ENCODE measurements at regions not wholly inside any gene's neighbourhood (a gene's known extent, or its start where the extent isn't known, plus 50 kb on each side); places are given as distances from the start of the nearest gene placed in this dataset.
A peak's percentile ranks its signal among the peaks of the same experiment; 100 is the strongest.
"Not testable (repeated sequence)": the region's sequence is repeated elsewhere in the genome, so short reads cannot be mapped to it uniquely, and the experiment has no call there.

DNA sequence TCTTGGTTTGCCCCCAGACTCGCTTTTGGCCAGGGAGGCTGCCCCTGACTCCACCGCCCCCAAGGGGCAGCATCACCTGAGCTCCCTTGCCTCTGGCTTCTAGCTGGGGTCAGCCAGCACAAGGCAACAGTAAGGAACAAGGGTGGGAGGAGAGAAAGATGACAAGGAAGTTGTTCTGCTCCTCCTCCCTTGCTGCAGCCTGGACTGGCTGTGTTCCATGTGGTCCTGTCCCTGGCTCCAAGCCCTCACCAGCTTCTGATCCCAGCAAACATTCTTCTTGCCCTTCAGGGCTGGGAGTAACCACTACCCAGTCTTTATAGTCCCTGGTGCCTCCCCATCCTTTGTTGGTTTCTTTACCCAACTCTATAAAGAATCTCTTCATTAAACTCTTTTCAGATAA is 100.3 kb upstream of the SPIN1 start:
- FAIRE-seq (no peak), DNase-seq (ENCODE audit: low spot score in 2 of 2) (no peak)

DNA sequence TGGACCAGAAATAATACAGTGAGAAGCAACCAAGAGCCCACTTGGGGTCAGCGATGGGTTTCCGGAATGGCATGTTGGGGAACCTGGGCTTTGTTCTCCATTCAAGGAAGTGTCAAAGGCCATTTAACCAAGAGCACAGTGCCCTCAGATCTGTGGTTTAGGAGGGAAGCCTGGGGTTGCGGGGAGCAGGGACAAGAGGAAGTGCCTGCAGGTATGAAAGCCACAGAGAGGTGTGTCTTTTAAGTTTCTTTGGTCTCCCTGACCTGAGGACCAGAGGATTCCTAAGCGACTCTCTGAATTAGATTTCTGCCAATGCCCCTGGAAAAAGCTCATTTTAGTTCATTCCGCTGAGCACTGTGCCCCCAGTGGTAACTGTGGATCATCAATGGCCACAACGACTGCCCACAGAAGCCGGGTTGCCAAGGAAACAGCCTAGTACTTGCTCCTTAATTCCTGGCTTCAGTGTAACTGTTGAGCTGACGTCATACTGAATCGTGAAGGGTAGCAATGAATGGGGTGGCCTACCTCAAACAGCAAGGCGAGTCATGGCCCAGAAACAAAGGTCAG is 107.3 kb upstream of the SPIN1 start:
- DNase-seq (ENCODE audit: low spot score in 2 of 2) = peak in 1 of 2 donors; percentile 34
- FAIRE-seq = no peak

DNA sequence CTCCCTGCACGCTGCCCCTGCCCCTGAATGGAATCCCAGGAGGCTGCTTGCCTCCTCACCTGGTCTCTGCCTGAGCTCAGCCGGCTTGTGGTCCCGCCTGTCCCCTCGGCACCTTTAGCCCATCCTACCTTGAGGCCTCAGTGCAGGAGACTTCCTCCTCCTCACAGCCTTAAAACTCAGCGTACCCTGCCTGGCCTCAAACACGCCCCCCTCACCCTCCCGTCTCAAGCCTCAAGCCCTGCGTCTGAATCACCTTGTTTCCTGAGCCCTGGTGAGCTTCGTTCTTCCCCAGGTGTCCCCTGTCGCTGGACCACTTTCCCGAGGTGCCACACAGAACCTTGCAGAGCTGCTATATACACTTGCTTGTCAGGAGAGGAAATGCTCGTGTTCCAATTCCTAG is 110.2 kb upstream of the SPIN1 start:
- FAIRE-seq = no peak
- DNase-seq (ENCODE audit: low spot score in 2 of 2) = no peak

DNA sequence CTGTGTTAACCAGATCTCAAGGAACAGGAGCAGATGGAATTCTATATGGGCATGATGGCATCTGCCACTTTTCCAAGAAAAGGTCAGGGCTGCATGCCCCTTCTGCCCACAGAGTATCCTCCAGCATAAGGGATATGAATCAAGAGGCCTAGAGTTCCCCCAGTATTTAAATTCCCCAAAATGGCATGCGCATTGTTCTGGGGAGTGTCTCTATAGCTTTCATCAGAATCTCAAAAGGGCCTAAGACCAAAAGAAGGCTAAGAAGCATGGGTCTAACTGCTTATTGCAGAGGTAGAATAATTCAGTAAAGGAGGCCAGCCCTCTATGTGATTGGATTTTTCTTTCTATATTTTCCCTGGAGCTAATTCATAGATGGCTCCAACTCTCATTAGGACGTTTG is 114.2 kb upstream of the SPIN1 start:
- DNase-seq (ENCODE audit: low spot score in 2 of 2) (no peak), FAIRE-seq (no peak)

DNA sequence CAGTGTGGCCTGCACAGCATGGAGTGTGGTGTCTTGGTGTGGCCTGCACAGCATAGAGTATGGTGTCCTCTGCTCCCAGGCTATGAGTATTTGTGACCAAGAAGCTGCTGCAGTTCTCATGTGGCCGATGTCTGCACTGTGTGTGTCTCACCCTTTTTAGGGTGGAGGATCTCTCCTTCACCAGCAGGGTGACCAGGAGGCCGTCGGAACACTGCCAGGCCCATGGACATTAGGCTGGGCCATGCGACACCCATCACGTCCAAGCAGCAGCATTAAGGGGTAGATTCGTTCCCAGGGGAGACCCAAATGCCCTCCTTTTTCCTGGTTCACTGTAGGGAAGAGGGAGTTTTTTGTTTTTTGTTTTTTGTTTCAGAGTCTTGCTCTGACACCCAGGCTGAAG is 115.3 kb upstream of the SPIN1 start:
- no peak for FAIRE-seq
- DNase-seq (ENCODE audit: low spot score in 2 of 2) = no peak

DNA sequence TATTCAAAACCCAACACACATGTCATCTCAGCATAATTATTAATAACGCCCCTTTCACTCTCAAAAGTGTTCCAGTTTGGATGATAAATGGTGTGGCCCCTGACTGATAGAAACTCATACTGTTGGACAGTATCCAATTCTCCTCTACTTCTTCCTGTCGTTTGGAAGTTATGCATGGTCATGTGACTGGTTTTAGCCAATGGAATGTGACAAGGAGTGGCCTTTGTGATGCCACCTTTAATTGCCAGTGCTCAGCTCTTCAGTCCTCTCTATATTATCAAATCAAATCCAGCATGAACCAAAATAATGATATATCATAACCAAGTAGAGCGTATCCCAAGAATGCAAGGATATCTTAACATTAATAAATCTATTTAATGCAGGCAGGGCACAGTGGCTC is 117.8 kb upstream of the SPIN1 start:
- FAIRE-seq = no peak
- DNase-seq (ENCODE audit: low spot score in 2 of 2) = no peak

DNA sequence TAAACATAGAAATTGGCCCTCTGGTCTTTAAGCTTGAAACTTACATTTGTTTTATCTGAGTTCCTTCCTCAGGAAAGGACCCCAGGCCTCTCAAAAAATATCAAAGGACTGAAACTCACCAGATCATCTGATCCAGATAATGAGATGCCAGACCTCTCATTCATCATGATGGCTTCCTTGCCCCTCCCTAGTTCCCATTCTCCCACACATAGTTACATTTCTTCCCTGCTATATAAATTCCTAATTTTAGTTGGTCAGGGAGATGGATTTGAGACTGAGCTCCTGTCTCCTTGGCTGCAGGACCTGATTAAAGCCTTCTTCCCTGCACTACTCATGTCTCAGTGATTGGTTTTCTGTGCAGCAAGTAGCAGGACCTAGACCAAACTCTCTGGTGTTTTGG is 119.4 kb upstream of the SPIN1 start:
- DNase-seq (ENCODE audit: low spot score in 2 of 2) = no peak
- no peak for FAIRE-seq

DNA sequence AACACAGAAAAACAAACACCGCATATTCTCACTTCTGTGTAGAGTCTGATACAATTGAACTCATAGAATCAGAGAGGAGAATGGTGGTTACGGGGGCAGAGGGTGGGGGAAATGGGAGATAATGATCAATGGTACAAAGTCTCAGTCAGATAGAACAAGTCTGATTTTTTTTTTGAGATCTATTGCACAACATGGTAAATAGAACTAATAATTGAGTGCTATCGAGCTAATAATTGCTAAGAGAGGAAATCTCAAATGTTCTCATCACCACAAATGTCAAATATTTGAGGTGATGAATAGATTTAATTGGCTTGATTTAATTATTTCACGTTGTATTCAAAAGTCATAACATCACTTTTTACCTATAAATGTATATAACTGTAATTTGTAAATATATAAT is 121.0 kb upstream of the SPIN1 start:
- DNase-seq (ENCODE audit: low spot score in 2 of 2) = no peak
- FAIRE-seq = no peak

DNA sequence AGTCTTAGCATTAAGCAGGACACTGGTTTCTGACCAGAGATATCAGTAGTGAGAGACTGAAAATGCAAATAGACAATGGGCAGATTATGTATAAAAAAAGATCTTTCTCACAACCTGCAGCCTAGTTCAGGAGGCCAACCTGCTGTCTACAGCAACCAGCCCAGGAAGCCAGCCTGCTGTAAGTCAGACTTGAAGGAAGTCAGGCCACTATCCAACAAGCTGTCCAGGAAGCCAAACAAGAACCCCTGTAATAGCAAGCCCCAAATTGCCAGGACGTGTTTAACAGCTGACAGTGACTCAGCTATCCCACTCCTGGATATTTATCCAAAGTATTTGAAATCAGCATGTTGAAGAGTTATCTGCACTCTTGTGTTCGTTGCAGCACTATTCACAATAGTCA is 121.8 kb upstream of the SPIN1 start:
- no peak for DNase-seq (ENCODE audit: low spot score in 2 of 2)
- FAIRE-seq = no peak

DNA sequence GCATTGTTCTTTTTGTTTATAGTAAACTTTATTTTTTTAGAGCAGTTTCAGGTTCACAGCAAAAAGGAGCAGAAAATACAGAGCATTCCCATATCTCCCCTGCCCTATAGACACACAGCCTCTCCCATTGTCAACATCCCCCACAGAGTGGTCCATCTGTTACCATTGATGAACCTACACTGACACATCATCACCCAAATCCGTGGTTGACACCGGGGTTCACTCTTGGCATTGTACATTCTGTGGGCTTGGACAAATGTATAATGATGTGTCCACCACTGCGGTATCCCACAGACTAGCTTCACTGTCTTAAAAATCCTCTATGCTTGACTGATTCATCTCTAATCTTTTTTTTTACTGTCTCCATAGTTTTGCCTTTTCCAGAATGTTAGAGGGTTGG is 120.7 kb upstream of the SPATA31C2 start:
- DNase-seq (ENCODE audit: low spot score in 2 of 2) (no peak), FAIRE-seq (no peak)

DNA sequence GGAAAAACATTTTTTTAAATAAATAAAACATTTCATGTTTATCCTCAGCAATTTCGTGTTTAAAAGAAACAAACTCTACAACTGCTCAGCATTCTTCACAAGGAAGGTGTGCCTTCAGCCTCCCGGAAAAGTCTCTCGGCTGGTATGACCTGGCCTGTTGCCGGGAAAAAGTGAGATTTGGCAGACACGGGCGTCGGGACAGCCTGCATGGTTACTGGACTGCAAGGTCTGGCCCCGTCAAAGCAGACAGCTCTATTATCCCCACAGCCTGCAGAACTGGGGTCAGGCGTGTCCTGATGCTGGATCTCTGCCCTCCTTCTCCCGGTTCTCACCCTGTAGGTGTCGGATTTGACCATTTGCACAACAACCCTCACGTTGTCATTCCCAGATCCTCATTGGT is 120.3 kb upstream of the SPATA31C2 start:
- FAIRE-seq (no peak), DNase-seq (ENCODE audit: low spot score in 2 of 2) (no peak)

DNA sequence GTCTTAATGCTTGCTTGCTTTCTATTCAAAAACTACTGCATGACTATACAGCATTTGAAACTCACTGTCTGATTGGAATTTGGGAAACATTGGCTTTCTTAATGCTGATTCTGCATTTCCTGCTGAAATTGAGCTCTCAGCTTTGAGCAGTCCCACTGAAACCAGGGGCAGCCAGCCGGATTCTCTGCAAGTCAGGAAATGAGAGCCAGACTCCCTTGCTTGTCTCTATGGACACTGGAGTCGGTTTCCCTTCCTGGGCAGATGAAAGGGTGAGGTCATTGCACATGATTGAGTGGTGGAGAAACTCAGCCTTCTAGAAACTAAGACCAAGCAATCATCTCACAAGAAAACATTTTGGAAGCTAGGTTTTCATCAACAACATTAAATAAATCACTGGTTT is 119.7 kb upstream of the SPATA31C2 start:
- FAIRE-seq (no peak), DNase-seq (ENCODE audit: low spot score in 2 of 2) (peak in 1 of 2 donors; percentile 25)

DNA sequence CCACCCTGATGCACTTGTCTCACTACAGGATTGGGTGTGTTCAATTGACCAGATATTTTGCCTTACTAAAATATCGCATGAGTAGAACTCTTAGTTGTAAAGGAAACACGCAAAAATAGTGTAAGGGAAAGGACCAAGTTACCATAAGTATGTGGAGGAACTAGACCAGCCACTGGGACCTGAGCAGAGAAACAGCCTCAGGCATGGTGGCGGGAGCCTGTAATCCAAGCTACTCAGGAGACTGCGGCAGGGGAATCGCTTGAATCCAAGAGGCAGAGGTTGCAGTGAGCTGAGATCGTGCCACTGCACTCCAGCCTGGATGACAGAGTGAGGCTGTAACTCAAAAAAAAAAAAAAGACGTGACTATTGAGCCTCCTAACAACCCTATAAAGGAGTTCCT is 117.9 kb upstream of the SPATA31C2 start:
- FAIRE-seq = no peak
- DNase-seq (ENCODE audit: low spot score in 2 of 2) = no peak

DNA sequence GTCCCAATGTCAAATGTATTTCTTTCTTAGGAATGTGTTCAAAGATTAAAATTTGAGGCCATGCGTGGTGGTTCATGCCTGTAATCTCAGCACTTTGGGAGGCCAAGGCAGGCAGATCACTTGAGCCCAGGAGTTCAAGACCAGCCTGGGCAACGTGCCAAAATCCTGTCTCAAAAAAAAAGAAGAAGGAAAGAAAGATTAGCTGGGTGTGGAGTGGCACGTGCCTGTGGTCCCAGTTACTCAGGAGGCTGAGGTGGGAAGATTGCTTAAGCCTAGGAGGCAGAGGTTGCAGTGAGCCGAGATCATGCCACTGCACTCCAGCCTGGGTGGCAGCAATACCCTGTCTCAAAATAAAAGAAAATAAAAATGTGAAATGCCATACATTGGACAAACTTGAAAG is 117.5 kb upstream of the SPATA31C2 start:
- not testable (repeated sequence) for FAIRE-seq; DNase-seq (ENCODE audit: low spot score in 2 of 2)

DNA sequence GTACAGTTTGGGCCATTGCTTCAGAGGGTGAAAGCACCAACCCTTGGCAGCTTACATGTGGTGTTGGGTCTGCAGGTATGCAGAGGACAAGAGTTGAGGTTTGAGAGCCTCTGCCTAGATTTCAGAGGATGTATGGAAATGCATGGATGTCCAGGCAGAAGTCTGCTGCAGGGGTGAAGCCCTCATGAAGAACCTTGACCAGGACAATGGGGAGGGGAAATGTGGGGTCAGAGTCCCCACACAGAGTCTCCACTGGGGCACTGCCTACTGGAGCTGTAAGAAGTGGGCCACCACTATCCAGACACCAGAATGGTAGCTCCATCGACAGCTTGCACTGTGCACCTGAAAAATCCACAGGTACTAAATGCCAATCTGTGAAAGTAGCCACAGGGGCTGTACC is 113.6 kb upstream of the SPATA31C2 start:
- DNase-seq (ENCODE audit: low spot score in 2 of 2) = no peak

DNA sequence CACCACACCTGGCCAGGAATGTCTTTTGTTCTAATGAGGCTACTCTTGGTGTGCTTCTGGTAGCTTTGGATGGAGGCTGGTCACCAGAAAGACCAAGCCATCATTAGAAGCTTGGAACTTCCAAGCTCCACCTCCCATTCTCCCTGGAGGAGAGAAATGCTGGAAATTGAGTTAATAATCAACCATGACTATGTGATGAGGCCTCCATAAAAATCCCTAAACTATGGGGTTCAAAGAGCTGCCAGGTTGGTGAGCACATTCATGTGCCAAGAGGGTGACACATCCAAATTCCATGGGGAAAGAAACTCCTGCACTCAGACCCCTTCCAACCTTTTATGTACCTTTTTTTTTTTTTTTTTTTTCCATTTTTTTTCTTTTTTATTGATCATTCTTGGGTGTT is 105.5 kb upstream of the SPATA31C2 start:
- FAIRE-seq (no peak), DNase-seq (ENCODE audit: low spot score in 2 of 2) (no peak)

More for the DNA sequence above, 113.6 kb upstream of the SPATA31C2 start:
- no peak for FAIRE-seq

DNA sequence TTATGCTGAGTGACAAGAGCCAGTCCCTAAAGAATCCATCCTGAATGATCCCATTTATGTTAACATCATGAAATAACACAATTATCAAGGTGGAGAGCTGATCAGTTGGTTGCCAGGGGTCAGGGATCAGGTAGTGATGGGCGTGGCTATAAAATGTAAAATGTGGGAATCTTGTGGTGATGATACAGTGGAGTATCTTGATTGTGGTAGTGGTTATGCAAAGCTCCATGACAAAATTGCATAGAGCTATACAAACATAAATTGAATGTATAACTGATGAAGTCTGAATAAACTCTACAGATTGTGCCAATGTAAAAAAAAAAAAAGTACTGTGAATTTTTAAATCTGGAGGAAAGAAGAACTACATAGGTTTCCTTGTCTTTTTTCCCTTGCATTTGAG is 104.6 kb upstream of the SPATA31C2 start:
- DNase-seq (ENCODE audit: low spot score in 2 of 2) (no peak), FAIRE-seq (no peak)

DNA sequence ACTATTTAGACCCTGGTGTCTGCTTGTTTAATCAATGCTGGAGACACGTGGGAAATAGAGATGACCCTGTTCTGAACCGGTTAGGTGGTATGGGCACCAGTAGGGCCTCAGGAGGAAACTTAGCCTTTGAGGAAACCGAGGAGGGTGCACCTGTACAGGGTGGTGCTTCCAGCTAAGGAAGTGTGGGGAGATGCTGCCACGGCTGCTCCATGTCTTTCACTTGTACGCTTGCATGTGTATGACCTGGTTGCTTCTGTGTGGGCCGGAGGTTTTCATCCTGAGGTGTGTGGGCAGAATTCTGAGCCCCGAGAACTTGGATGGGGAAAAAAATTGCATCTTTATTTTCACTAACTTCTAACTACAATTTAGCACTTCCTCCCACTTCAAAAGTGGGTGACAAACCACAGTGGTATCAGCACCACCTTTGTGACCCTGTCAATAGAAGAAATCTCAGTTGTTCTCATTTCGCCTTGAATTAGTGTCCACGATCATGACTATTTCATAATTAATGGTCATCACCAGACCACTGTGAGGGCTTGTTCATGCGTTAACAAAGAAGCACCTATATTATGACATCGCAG is 99.8 kb upstream of the SPATA31C2 start:
- FAIRE-seq (no peak), DNase-seq (ENCODE audit: low spot score in 2 of 2) (no peak)

DNA sequence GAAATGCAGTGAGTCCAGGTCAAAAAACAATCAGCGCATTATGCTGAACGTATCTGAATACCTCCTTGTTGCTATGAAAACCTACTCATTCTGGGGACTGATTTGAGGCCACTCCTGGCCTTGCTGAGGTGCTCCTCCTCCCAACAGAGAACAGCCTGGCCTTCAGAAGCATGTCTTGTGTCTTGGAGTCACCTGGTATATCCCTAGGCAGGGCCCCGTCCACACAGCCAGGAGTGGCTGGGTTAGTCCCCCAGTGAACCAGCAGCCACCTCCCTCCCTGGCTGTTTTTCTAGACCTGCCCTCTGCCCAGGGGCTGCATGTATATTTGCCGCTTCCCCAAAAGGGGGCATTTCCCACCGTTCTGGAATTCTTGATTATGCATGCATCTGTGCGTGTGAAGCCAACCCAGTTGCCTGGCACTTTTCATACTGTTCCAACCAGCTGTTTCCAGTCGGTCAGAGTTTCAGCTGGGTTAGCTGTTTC is 99.2 kb upstream of the SPATA31C2 start:
- no peak for DNase-seq (ENCODE audit: low spot score in 2 of 2)
- FAIRE-seq = no peak

DNA sequence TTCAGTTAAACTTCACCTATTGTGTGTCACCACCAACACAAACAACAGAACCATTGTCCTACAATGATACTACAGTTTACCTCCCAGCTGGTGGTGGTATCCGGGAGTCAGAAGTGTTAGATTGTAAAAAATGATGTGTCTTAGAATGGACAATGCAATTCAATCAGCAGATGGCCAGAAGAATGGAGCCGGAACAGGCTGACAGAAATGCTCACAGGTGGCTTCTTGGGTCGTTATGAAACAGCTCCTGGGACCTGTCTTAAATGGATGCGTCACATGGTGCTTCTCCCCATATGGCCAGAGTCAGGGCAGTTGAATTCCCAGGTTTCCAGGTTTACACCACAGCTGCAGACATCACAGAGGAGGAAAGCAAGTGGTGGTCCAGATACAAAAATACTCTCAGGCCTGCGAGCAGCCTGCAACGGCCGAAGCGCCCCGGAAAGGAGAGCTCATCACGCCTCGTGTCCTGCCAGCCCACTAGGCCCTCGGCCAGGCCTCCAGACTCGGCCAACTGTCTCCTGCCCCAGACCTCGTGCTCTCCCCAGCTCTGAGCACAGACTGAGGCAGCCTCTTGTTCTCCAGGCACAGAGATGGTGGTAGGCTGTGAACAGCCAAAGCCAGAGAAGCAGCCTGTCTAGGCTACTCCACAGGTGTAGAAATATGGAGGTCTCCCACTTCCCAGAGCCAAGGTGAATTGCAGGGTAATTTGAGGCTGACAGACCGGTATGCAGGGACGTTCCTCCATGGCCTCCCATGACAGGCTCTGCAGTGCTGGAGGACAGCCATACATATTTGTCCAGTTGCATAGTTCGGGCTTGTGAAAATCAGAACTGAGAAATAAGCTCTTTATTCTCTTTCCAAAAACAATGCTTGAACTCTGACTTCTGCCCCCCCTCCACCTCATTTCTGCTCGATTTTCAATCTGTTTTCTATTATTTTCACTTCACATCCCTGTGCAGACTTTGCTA is 98.5 kb upstream of the SPATA31C2 start:
- FAIRE-seq (no peak), DNase-seq (ENCODE audit: low spot score in 2 of 2) (peak; percentile 36 to 38)

DNA sequence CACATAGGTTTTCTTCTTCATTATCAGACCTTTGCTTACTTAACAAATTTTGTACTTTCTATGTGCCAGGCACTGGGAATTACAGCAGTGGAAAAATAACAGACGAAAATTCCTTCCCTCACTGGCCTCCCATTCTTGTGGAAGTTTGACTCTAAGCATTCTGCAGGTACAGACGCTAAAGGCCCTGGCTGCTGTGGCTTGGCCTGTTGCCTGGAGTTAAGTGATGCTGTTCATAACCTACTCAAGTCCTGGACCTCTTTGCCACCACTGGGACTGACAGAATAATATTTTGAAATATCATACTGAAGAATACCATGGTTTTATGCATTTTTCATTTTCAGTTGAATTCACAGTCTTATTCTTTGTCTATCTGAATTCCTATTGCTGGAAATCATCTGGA is 97.3 kb upstream of the SPATA31C2 start:
- no peak for FAIRE-seq

DNA sequence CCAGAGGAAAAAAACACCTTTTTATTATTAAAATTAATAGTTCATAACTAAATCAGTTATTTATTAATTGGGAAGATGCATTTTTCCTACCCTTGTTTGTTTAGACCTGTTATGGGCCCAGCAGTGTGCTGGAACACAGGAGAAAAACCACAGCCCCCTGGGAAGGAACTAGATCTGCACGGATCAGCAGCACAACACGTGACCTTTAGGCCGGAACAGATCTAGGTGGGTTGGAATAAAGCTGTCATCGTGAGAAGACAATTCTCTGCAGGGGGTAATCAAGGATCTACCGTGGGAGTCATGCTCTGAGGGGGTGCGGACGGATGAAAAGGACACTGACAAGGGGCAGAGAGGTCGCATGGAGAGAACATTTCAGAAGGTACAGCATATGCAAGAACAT is 95.8 kb upstream of the SPATA31C2 start:
- DNase-seq (ENCODE audit: low spot score in 2 of 2) = no peak
- no peak for FAIRE-seq

More for the DNA sequence above, 97.3 kb upstream of the SPATA31C2 start:
- no peak for DNase-seq (ENCODE audit: low spot score in 2 of 2)

Measured in frontal cortex (tissue), 3 donors.